ENCODE measurements at regions not wholly inside any gene's neighbourhood (a gene's known extent, or its start where the extent isn't known, plus 50 kb on each side); places are given as distances from the start of the nearest gene placed in this dataset.

- TF ChIP-seq EP300 (IDR thresholded peaks at IDR 0.05) (no peak), CTCF (IDR thresholded peaks at IDR 0.05) (no peak)
Observed at GRCh38 chr12:103144278-103144677, 186.8 kb downstream of the ASCL1 start.

All from ovary (tissue), 3 donors.